OCI-LY1 (cell line): ENCODE measurements at regions not wholly inside any gene's neighbourhood (a gene's known extent, or its start where the extent isn't known, plus 50 kb on each side); places are given as distances from the start of the nearest gene placed in this dataset.

Source experiments
- CTCF ChIP-seq: fragments of 200-600 bp; sonication (generic), shearing (Covaris generic); IDR thresholded peaks from 2 replicates; pipeline ENCODE4 v1.5.1; 2017; ENCODE audit warnings: mild to moderate bottlenecking, antibody characterized with exemption, low read length, moderate library complexity, mixed read lengths
- EZH2 ChIP-seq: fragments of 200-600 bp; sonication (generic), shearing (Covaris generic); IDR thresholded peaks from 2 replicates; pipeline ENCODE4 v1.8.0; 2017; ENCODE audit warnings: borderline replicate concordance, mixed run types, mild to moderate bottlenecking, antibody characterized with exemption, low read length, moderate library complexity, mixed read lengths

GRCh38 chr4:111214371-111214770, 591.5 kb upstream of the PITX2 start:
- no peak for TF ChIP-seq CTCF
- no peak for TF ChIP-seq EZH2
